NCI-H2029 (cell line): ENCODE measurements at regions not wholly inside any gene's neighbourhood (a gene's known extent, or its start where the extent isn't known, plus 50 kb on each side); places are given as distances from the start of the nearest gene placed in this dataset.

ENCODE experiments used
- DNase-seq: peaks from one replicate; lab custom pipeline; 2025; lab: John Stamatoyannopoulos, UW

- no peak for DNase-seq
Measured at GRCh38 chr1:78797108-78797781, 147.6 kb downstream of the IFI44 start.

GRCh38 chr1:78799926-78800325 is 150.3 kb downstream of the IFI44 start:
- DNase-seq: no peak

GRCh38 chr1:78814176-78814575 is 164.5 kb downstream of the IFI44 start:
- no peak for DNase-seq

GRCh38 chr1:78825561-78825960 is 175.9 kb downstream of the IFI44 start:
- DNase-seq: no peak

GRCh38 chr1:78829644-78830043 is 176.9 kb downstream of the ADGRL4 start:
- no peak for DNase-seq

GRCh38 chr1:78830321-78830720 is 176.2 kb downstream of the ADGRL4 start:
- DNase-seq: no peak

- no peak for DNase-seq
Measured at GRCh38 chr1:78831731-78832360, 174.7 kb downstream of the ADGRL4 start.

GRCh38 chr1:78833491-78833890 is 173.0 kb downstream of the ADGRL4 start:
- no peak for DNase-seq

- DNase-seq: no peak
Measured at GRCh38 chr1:78834201-78834741, 172.3 kb downstream of the ADGRL4 start.

- no peak for DNase-seq
Measured at GRCh38 chr1:78836726-78837125, 169.8 kb downstream of the ADGRL4 start.

- peak; percentile 37 for DNase-seq
Measured at GRCh38 chr1:78839704-78840277, 166.7 kb downstream of the ADGRL4 start.
